GM21717 (cell line): ENCODE measurements at regions not wholly inside any gene's neighbourhood (a gene's known extent, or its start where the extent isn't known, plus 50 kb on each side); places are given as distances from the start of the nearest gene placed in this dataset.
"Not testable (repeated sequence)": the region's sequence is repeated elsewhere in the genome, so short reads cannot be mapped to it uniquely, and the experiment has no call there.

ENCODE experiments used
- ATAC-seq: cut with Tn5 transposase; IDR thresholded peaks from one replicate; pipeline ENCODE4 v1.9.1; 2021; ENCODE audit warnings: mild to moderate bottlenecking, moderate library complexity; ENCODE audit not compliant: unreplicated experiment

DNA sequence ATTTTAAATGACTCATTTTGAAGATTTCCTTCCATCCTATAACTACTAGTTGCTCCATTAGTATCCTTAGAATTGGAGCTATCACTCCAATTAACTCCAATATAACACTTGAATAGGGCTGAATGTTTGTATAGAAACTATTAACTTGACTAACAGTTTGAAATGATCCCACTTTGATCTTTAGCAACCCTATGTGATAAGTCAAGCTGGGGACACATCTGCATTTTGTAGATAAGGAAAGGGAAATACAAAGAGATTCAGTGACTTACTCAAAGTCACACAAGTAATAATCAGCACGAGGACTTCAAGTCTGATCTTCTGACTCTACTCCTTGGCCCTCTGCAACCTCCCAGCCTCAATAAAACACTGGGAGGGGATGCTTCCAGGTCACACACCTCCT is 101.1 kb downstream of the TMEM215 start:
- ATAC-seq: no peak

DNA sequence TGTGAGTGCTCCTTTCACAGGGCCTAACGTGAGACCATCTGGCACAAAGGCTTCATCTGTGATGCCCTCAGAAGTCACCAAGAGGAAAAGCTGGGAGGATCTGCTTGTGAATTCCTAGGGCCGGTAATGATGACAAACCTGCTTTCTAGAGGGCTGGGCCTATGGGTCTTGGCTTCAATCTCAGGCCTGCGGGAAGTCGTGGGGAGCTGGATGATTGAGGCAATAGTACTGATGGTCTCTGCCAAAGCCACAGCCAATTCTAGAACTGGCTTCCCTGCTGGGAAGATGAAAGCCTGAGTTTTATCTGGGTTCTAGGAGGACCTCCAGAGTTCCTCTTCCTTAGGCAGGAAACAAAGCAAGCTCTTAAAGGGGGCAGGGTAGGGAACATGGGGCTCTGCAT is 102.7 kb downstream of the TMEM215 start:
- no peak for ATAC-seq

DNA sequence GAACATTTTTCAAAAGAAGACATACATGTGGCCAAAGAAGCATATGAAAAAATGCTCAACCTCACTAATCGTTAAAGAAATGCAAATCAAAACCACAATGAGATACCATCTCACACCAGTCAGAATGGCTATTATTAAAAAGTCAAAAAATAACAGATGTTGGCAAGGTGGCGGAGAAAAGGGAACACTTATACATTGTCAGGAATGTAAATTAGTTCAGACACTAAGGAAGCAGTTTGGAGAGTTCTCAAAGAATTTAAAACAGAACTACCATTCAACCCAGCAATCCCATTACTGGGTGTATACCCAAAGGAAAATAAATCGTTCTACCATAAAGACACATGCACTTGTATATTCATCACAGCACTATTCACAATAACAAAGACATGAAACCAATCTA is 106.9 kb downstream of the APTX start:
- not testable (repeated sequence) for ATAC-seq

DNA sequence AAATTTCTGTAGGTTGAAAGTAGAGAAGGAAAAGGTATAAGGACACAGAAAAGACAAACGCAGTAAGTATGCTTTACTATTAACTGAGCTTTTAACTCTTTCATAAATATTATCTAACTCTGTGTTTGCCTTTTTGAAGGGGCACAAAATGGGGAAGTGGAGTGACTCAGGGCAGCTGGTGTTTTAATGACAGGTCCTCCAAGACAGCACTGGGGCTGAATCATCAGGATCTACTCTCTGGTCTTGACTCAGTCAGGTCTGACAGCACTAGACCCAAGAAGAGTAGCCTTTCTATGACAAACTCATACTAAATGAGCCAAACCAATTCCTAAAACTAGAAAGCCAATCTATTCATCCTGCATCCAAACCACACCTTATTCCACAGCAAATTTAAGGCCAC is 102.2 kb downstream of the APTX start:
- no peak for ATAC-seq

DNA sequence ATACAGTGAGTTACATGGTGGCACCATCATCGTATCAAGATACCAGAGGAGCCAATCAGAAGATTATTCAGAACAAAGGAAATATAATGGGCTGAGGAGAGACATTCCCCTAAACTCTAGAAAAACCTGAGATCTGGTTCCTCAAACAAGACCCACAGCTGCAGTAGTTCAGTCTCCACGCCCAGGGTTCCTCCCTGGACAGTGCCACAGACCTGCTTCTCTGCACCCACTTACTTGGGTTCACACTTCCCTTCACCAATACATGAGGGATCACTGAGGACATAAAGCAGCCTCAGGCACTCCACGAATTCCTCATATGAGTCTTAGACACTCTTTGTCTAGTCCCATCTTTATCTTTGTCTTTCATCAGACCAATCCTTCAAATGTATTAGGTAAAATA is 101.7 kb downstream of the APTX start:
- no peak for ATAC-seq

DNA sequence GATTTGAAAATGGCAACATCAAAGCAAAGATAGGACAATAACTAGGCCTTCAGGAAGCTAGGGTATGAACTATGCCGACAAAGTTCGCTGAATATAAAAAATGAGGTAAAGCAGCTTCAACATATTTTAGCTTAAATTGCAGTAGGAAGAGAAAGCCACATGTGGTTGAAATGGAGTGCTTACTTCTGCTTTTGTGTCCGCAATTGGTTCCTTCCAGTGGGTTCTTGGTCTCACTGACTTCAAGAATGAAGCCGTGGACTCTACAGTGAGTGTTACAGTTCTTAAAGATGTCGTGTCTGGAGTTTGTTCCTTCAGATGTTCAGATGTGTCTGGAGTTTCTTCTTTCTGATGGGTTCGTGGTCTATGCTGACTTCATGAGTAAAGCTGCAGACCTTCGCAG is 95.2 kb downstream of the APTX start:
- ATAC-seq: peak; percentile 92

DNA sequence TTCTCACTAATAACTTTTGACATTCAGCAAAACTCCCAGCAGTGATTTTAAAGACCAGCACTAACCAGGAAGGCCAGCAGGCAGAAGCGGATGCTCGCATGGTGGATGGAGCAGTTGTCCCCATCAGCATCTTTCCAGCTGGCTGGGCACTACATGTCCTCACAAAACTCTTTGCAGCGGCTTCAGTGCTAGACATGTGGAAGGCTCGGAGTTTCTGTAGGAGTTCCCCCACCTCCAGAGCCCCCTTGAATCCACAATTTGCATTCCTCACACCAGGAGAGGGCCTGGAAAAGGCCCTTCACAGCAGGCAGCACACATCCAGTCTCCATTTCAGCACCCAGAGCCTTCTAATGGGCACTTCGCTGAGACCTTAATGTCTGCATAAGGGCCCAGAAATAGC is 85.6 kb downstream of the APTX start:
- ATAC-seq: no peak

DNA sequence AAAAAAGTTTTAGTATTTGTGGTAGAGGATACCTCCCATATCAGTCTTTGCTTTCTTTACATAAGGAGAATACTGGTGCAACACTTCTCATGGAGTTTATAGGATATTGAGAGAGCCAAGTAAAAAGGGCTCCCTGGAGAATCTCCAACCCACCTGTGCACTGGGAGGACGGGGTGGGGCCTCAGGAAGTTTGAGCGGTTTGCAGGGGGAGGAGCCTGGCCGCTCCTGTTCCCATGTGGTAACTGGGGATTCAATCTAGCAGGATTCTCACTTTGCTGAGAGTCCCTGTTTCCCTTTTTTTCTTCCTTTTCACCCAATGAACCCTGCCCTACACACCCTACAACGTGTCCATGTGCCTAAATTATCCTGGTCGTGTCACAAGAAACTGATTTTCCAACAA is 82.8 kb downstream of the APTX start:
- no peak for ATAC-seq
